ENCODE measurements at regions not wholly inside any gene's neighbourhood (a gene's known extent, or its start where the extent isn't known, plus 50 kb on each side); places are given as distances from the start of the nearest gene placed in this dataset.

- no peak overlapping the region for H3K4me3 ChIP-seq
- intact Hi-C loops (cut with DNase I), result no loop called here
- WGBS, result 76% methylated on average over 2 of the region's 2 CpGs
These were observed 689.7 kb upstream of the GJE1 start for GRCh38 chr6:141443032-141443431.

GRCh38 chr6:141439513-141439912 is 693.2 kb upstream of the GJE1 start:
- H3K4me3 ChIP-seq, result no peak overlapping the region
- H3K4me1 ChIP-seq (replicated peaks), result no peaks in the 10 kb centered on the region
- intact Hi-C loops (cut with DNase I), result no loop called here
- TF ChIP-seq POLR2AphosphoS5 (IDR thresholded peaks at IDR 0.05) (no peak), CTCF (IDR thresholded peaks at IDR 0.05) (no peak), POLR2A (IDR thresholded peaks at IDR 0.05) (no peak)
- no peaks in the 10 kb centered on the region for H3K9me3 ChIP-seq
- DNase-seq (ENCODE audit: low spot score), result no peak
- no peak overlapping the region for H3K27ac ChIP-seq
- no peaks in the 10 kb centered on the region for H3K36me3 ChIP-seq
- H3K27me3 ChIP-seq (replicated peaks; ENCODE audit: insufficient read depth), result no peaks in the 10 kb centered on the region

More at GRCh38 chr6:141443032-141443431, 689.7 kb upstream of the GJE1 start:
- DNase-seq (ENCODE audit: low spot score), result no peak
- Histone ChIP-seq H3K27ac (no peak overlapping the region), H3K27me3 (replicated peaks; ENCODE audit: insufficient read depth) (no peaks in the 10 kb centered on the region), H3K4me1 (replicated peaks) (no peaks in the 10 kb centered on the region), H3K9me3 (no peaks in the 10 kb centered on the region), H3K36me3 (no peaks in the 10 kb centered on the region)
- TF ChIP-seq POLR2A (IDR thresholded peaks at IDR 0.05) (no peak), CTCF (IDR thresholded peaks at IDR 0.05) (no peak), POLR2AphosphoS5 (IDR thresholded peaks at IDR 0.05) (no peak)

GRCh38 chr6:141437685-141438084 is 695.0 kb upstream of the GJE1 start:
- Histone ChIP-seq H3K27me3 (replicated peaks; ENCODE audit: insufficient read depth) (no peaks in the 10 kb centered on the region), H3K9me3 (no peaks in the 10 kb centered on the region), H3K4me1 (replicated peaks) (no peaks in the 10 kb centered on the region), H3K36me3 (no peaks in the 10 kb centered on the region), H3K4me3 (no peak overlapping the region), H3K27ac (no peak overlapping the region)
- DNase-seq (ENCODE audit: low spot score), result no peak
- TF ChIP-seq POLR2A (IDR thresholded peaks at IDR 0.05) (no peak), CTCF (IDR thresholded peaks at IDR 0.05) (no peak), POLR2AphosphoS5 (IDR thresholded peaks at IDR 0.05) (no peak)
- intact Hi-C loops (cut with DNase I), result no loop called here

- Histone ChIP-seq H3K27me3 (replicated peaks; ENCODE audit: insufficient read depth) (no peaks in the 10 kb centered on the region), H3K36me3 (no peaks in the 10 kb centered on the region), H3K4me3 (no peak overlapping the region), H3K9me3 (no peaks in the 10 kb centered on the region), H3K27ac (no peak overlapping the region), H3K4me1 (replicated peaks) (no peaks in the 10 kb centered on the region)
- DNase-seq (ENCODE audit: low spot score), result no peak
- WGBS, result 83% methylated on average over 3 of the region's 3 CpGs
- TF ChIP-seq POLR2AphosphoS5 (IDR thresholded peaks at IDR 0.05), result no peak
- no peak for TF ChIP-seq CTCF (IDR thresholded peaks at IDR 0.05)
- no peak for TF ChIP-seq POLR2A (IDR thresholded peaks at IDR 0.05)
- intact Hi-C loops (cut with DNase I), result no loop called here
These were observed 695.7 kb upstream of the GJE1 start for GRCh38 chr6:141437011-141437410.

GRCh38 chr6:141426400-141426980 is 706.2 kb upstream of the GJE1 start:
- Histone ChIP-seq H3K36me3 (no peaks in the 10 kb centered on the region), H3K27me3 (replicated peaks; ENCODE audit: insufficient read depth) (no peaks in the 10 kb centered on the region), H3K4me1 (replicated peaks) (no peaks in the 10 kb centered on the region), H3K27ac (no peak overlapping the region), H3K9me3 (no peaks in the 10 kb centered on the region), H3K4me3 (no peak overlapping the region)
- no peak for DNase-seq (ENCODE audit: low spot score)
- intact Hi-C loops (cut with DNase I), result no loop called here
- TF ChIP-seq POLR2AphosphoS5 (IDR thresholded peaks at IDR 0.05) (no peak), CTCF (IDR thresholded peaks at IDR 0.05) (no peak), POLR2A (IDR thresholded peaks at IDR 0.05) (no peak)
- WGBS, result 64% methylated on average over 5 of the region's 5 CpGs
